GM18507 (cell line): ENCODE measurements at regions not wholly inside any gene's neighbourhood (a gene's known extent, or its start where the extent isn't known, plus 50 kb on each side); places are given as distances from the start of the nearest gene placed in this dataset.
"Not testable (repeated sequence)": the region's sequence is repeated elsewhere in the genome, so short reads cannot be mapped to it uniquely, and the experiment has no call there.

Experiments used
- DNase-seq: peaks from one replicate; pipeline ENCODE4 v3.0.0; 2011; ENCODE audit warnings: low read depth; ENCODE audit not compliant: insufficient read length; ENCODE audit errors: extremely low spot score
- FAIRE-seq: peaks from 2 replicates; lab custom pipeline; 2011; peaks lifted over from hg19 to GRCh38; lab: Jason Lieb, UNC

- FAIRE-seq = no peak
These were observed 226.3 kb upstream of the SMLR1 start for GRCh38 chr6:130600880-130601341.

GRCh38 chr6:130602151-130602770 lies 224.9 kb upstream of the SMLR1 start:
- FAIRE-seq (no peak), DNase-seq (no peak)

More at GRCh38 chr6:130600880-130601341, 226.3 kb upstream of the SMLR1 start:
- no peak for DNase-seq

- no peak for FAIRE-seq
These were observed 223.8 kb upstream of the SMLR1 start for GRCh38 chr6:130603391-130603790.

GRCh38 chr6:130604841-130605399 lies 222.3 kb upstream of the SMLR1 start:
- no peak for FAIRE-seq
- no peak for DNase-seq

More at GRCh38 chr6:130603391-130603790, 223.8 kb upstream of the SMLR1 start:
- no peak for DNase-seq

GRCh38 chr6:130610303-130610702 lies 216.9 kb upstream of the SMLR1 start:
- DNase-seq = no peak

GRCh38 chr6:130611366-130611765 lies 215.8 kb upstream of the SMLR1 start:
- FAIRE-seq = no peak
- no peak for DNase-seq

More at GRCh38 chr6:130610303-130610702, 216.9 kb upstream of the SMLR1 start:
- no peak for FAIRE-seq

- FAIRE-seq = no peak
- no peak for DNase-seq
These were observed 214.0 kb upstream of the SMLR1 start for GRCh38 chr6:130613176-130613575.

- no peak for DNase-seq
- FAIRE-seq = no peak
These were observed 211.4 kb upstream of the SMLR1 start for GRCh38 chr6:130615816-130616215.

- no peak for DNase-seq
- no peak for FAIRE-seq
These were observed 209.5 kb upstream of the SMLR1 start for GRCh38 chr6:130617658-130618057.

GRCh38 chr6:130618806-130619205 lies 208.4 kb upstream of the SMLR1 start:
- FAIRE-seq, DNase-seq: not testable (repeated sequence)

- FAIRE-seq (peak; percentile 15), DNase-seq (no peak)
These were observed 206.8 kb upstream of the SMLR1 start for GRCh38 chr6:130620338-130620781.

GRCh38 chr6:130622142-130622541 lies 205.1 kb upstream of the SMLR1 start:
- no peak for FAIRE-seq
- DNase-seq = no peak

- FAIRE-seq (peak; percentile 44), DNase-seq (no peak)
These were observed 203.2 kb upstream of the SMLR1 start for GRCh38 chr6:130624046-130624445.

GRCh38 chr6:130625825-130626527 lies 201.2 kb upstream of the SMLR1 start:
- FAIRE-seq = peak; percentile 56
- peak; percentile 4 for DNase-seq

GRCh38 chr6:130628862-130629261 lies 198.3 kb upstream of the SMLR1 start:
- no peak for FAIRE-seq
- no peak for DNase-seq

GRCh38 chr6:130629640-130630039 lies 197.6 kb upstream of the SMLR1 start:
- DNase-seq (no peak), FAIRE-seq (no peak)

GRCh38 chr6:130632277-130632676 lies 194.9 kb upstream of the SMLR1 start:
- FAIRE-seq (no peak), DNase-seq (no peak)

- FAIRE-seq (no peak), DNase-seq (no peak)
These were observed 194.3 kb upstream of the SMLR1 start for GRCh38 chr6:130632897-130633296.

GRCh38 chr6:130643361-130643760 lies 183.8 kb upstream of the SMLR1 start:
- DNase-seq (no peak), FAIRE-seq (no peak)

GRCh38 chr6:130644175-130644574 lies 183.0 kb upstream of the SMLR1 start:
- FAIRE-seq (no peak), DNase-seq (no peak)

GRCh38 chr6:130644769-130645168 lies 182.4 kb upstream of the SMLR1 start:
- not testable (repeated sequence) for FAIRE-seq, DNase-seq
